A673 (cell line): ENCODE measurements at regions not wholly inside any gene's neighbourhood (a gene's known extent, or its start where the extent isn't known, plus 50 kb on each side); places are given as distances from the start of the nearest gene placed in this dataset.

Experiments
- BruUV-seq: library from RNA; stranded (reverse); fragments of 400-500 nt; replicated peaks from 2 replicates; lab custom pipeline; 2021; lab: Mats Ljungman, UMichigan
- CTCF ChIA-PET: fragments of 300-600 bp; sonication (Branson Sonifier 250); formaldehyde crosslinking; loops from one replicate; lab custom pipeline; 2022; ENCODE audit warnings: antibody characterized with exemption; lab: Charles Lee
- POLR2A ChIA-PET: fragments of 300-600 bp; sonication (Branson Sonifier 250); formaldehyde crosslinking; loops from one replicate; lab custom pipeline; 2022; ENCODE audit warnings: antibody characterized with exemption; ENCODE audit not compliant: low non-redundant PET; lab: Charles Lee
- DNase-seq: peaks from one replicate; pipeline ENCODE4 v3.0.0-alpha.2; 2015; ENCODE audit warnings: low spot score
- H3K27ac ChIP-seq: fragments of 200-600 bp; sonication (generic); 2 replicates; pipeline ENCODE4 v1.5.1; 2016; ENCODE audit warnings: mixed run types, low read depth, mild to moderate bottlenecking, mixed read lengths, antibody characterized with exemption, low read length; ENCODE audit not compliant: poor library complexity, severe bottlenecking
- H3K27me3 ChIP-seq: fragments of 200-600 bp; sonication (generic); replicated peaks from 2 replicates; pipeline ENCODE4 v1.6.1; 2017; ENCODE audit warnings: mixed run types, low read depth, mild to moderate bottlenecking, mixed read lengths, antibody characterized with exemption, low read length; ENCODE audit not compliant: insufficient read depth, poor library complexity
- H3K36me3 ChIP-seq: fragments of 200-600 bp; sonication (generic); 2 replicates; pipeline ENCODE4 v1.6.1; 2016; ENCODE audit warnings: mixed run types, mild to moderate bottlenecking, mixed read lengths, antibody characterized with exemption, low read length; ENCODE audit not compliant: insufficient read depth, poor library complexity, severe bottlenecking
- H3K4me1 ChIP-seq: fragments of 200-600 bp; sonication (generic); 2 replicates; pipeline ENCODE4 v1.6.1; 2017; ENCODE audit warnings: mixed run types, mild to moderate bottlenecking, mixed read lengths, antibody characterized with exemption, low read length; ENCODE audit not compliant: insufficient read depth, poor library complexity, severe bottlenecking
- H3K4me3 ChIP-seq: fragments of 200-600 bp; sonication (generic); 2 replicates; pipeline ENCODE4 v1.5.1; 2016; ENCODE audit warnings: low read depth, mixed run types, mild to moderate bottlenecking, mixed read lengths, low read length; ENCODE audit not compliant: poor library complexity, severe bottlenecking
- H3K9me3 ChIP-seq: fragments of 200-600 bp; sonication (generic); 2 replicates; pipeline ENCODE4 v1.6.1; 2016; ENCODE audit warnings: mixed run types, low read depth, mild to moderate bottlenecking, mixed read lengths, antibody characterized with exemption, low read length; ENCODE audit not compliant: poor library complexity, severe bottlenecking
- EZH2 ChIP-seq: fragments of 200-600 bp; sonication (generic); IDR thresholded peaks from 2 replicates; pipeline ENCODE4 v1.6.1; 2017; ENCODE audit warnings: borderline replicate concordance, low read depth, mild to moderate bottlenecking, mixed read lengths, antibody characterized with exemption, low read length; ENCODE audit not compliant: poor library complexity, severe bottlenecking
- intact Hi-C: fragments of 100-400 bp; cut with micrococcal nuclease; formaldehyde crosslinking; loops from one replicate; pipeline ENCODE4 v1.10.0; 2022; ENCODE audit not compliant: unreplicated experiment
- TF ChIP-seq, protein P1 (sequence below): fragments of 300-800, 200-600 bp; sonication (generic); conservative IDR thresholded peaks from 2 replicates; pipeline ENCODE4 v1.5.1; 2017; ENCODE audit warnings: low read depth, mild to moderate bottlenecking, antibody characterized with exemption, low read length, moderate library complexity, mixed read lengths

DNA sequence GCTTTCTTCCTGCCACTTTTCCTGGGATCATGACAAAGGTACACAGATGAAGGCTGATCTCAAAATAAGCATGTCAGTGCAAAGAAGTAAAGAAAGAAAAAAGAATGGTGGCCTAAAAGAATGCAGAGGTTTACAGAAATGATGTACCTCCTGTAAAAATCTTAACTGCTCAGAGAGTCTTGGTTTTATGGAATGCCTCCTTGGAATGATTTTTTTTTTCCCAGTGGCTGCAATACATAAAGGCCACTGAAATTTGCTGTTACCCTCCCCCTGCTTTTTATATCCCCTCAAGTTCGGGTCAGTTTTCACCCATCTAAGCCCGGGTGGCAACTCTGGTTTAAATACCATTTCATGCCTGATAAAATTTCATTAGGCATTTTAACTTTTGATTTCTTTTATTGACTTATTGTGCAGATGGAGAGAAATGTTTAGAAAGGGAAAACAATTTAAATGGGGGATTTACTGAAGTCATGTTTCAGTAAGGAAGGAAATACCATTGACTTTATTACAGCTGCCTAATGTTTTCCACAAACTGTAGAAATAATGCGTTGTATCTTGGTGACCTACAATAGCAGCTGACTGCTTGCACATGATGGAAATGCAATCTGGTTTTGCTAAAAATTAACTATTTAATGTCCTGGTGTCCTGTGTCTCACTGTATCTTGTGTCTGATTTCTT lies 102.5 kb downstream of the SAMD9 start:
- Histone ChIP-seq H3K9me3 (no peaks in the 10 kb centered on the region), H3K27me3 (peaks cover 4% of the 10 kb centered on the region), H3K4me1 (peaks cover 31% of the 10 kb centered on the region), H3K27ac (no peak overlapping the region), H3K4me3 (no peak overlapping the region), H3K36me3 (no peaks in the 10 kb centered on the region)
- intact Hi-C loops: no loop called here
- BruUV-seq: no TSS peak
- POLR2A ChIA-PET: no interaction called here
- no peak for TF ChIP-seq EZH2
- TF ChIP-seq, protein P1, sequence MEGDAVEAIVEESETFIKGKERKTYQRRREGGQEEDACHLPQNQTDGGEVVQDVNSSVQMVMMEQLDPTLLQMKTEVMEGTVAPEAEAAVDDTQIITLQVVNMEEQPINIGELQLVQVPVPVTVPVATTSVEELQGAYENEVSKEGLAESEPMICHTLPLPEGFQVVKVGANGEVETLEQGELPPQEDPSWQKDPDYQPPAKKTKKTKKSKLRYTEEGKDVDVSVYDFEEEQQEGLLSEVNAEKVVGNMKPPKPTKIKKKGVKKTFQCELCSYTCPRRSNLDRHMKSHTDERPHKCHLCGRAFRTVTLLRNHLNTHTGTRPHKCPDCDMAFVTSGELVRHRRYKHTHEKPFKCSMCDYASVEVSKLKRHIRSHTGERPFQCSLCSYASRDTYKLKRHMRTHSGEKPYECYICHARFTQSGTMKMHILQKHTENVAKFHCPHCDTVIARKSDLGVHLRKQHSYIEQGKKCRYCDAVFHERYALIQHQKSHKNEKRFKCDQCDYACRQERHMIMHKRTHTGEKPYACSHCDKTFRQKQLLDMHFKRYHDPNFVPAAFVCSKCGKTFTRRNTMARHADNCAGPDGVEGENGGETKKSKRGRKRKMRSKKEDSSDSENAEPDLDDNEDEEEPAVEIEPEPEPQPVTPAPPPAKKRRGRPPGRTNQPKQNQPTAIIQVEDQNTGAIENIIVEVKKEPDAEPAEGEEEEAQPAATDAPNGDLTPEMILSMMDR: no peak
- CTCF ChIA-PET: no interaction called here
- DNase-seq: peak; percentile 33

DNA sequence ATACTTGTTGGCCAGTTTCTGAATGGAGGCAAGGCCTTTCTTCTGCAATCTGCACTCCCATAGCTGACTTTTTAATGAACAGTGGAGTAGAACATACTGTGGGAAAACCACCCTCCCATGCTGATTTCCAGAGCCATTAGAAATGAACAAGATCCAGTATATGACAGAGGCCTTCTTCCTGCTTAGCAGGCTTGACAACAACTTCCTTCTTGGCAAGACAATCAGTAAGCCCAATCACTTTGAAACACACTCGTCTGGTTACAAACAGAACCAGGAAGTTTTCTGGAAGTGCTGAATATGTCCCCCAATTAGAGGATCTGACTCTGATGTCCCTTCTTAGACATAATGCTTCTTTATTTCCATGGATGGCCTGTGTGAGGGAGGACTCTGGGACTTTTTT lies 103.4 kb downstream of the SAMD9 start:
- intact Hi-C loops: no loop called here
- H3K4me3 ChIP-seq: no peak overlapping the region
- no peaks in the 10 kb centered on the region for H3K36me3 ChIP-seq
- TF ChIP-seq, protein P1: no peak
- no peak for TF ChIP-seq EZH2
- DNase-seq: no peak
- no TSS peak for BruUV-seq
- H3K4me1 ChIP-seq: peaks cover 31% of the 10 kb centered on the region
- peaks cover 4% of the 10 kb centered on the region for H3K27me3 ChIP-seq
- no peak overlapping the region for H3K27ac ChIP-seq
- POLR2A ChIA-PET: no interaction called here
- no peaks in the 10 kb centered on the region for H3K9me3 ChIP-seq
- CTCF ChIA-PET: no interaction called here

DNA sequence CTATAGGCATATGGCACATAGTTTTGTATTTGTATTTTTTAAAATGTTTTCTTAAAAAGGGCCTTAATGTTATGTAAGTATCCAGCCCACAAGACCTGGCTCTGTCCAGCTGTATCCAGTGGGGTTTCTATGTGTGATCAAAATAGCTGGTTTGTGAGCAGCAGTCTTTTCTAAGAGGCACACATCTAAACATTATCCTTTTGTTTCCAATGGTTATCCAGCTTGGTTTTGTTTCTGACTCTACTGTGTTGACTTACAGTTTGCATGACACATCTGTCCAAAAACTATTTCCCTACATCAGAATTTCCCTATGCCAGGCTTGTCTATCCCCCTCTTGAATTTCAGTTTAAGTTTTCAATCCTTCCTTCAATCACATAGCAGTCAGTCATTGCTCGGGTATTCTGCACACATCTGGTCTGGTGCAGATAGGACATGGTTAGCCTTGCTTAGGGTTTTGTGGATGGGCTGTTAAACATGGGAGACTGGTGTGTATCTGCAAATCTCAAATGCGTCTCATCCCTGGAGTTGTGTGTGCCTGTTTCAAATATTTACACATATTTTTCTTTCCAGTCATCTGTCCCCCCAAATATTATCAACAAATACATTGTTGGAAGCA lies 104.2 kb downstream of the SAMD9 start:
- H3K4me3 ChIP-seq: no peak overlapping the region
- no peaks in the 10 kb centered on the region for H3K36me3 ChIP-seq
- peaks cover 31% of the 10 kb centered on the region for H3K4me1 ChIP-seq
- no peak for DNase-seq
- CTCF ChIA-PET: no interaction called here
- BruUV-seq: no TSS peak
- no peak for TF ChIP-seq EZH2
- TF ChIP-seq, protein P1: no peak
- H3K27me3 ChIP-seq: peaks cover 4% of the 10 kb centered on the region
- intact Hi-C loops: no loop called here
- H3K9me3 ChIP-seq: no peaks in the 10 kb centered on the region
- POLR2A ChIA-PET: no interaction called here
- H3K27ac ChIP-seq: no peak overlapping the region
